HG03064 (cell line): ENCODE measurements at regions not wholly inside any gene's neighbourhood (a gene's known extent, or its start where the extent isn't known, plus 50 kb on each side); places are given as distances from the start of the nearest gene placed in this dataset.
"Not testable (repeated sequence)": the region's sequence is repeated elsewhere in the genome, so short reads cannot be mapped to it uniquely, and the experiment has no call there.

Experiments
- ATAC-seq: cut with Tn5 transposase; IDR thresholded peaks from one replicate; pipeline ENCODE4 v1.9.1; 2021; ENCODE audit warnings: low read depth; ENCODE audit not compliant: unreplicated experiment

DNA sequence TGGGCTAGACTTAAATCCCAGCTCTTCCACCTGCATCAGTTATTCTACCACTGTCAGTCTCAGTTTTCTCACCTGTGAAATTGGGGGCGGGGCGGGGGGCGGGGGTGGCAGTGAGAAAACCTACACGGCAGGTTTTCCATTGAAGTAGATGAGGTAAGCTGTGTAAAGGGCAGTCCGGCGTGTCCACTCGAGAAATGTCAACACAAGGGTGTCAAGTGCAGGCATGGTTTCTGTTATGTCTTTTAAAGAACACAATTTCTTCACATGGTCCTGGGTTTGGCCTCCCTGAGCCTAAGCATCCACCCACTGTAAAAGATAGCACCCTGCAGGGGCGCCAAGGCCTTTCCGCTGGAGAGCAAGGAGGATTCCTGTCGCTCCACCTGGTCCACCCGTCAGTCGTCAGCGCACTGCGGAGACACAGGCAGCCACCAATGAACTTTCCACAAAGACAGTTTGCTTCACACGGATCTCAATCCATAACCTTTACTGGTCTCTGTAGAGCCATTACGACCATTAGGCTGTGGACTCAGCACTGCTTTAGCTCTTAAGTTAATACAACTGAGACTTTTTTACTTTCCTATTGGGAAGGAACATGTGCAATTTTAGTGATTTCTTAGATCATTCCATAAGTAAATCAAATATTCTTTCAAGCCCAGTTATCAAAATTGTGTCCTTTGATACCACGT, 99.5 kb upstream of the FOXB1 start:
- no peak for ATAC-seq

DNA sequence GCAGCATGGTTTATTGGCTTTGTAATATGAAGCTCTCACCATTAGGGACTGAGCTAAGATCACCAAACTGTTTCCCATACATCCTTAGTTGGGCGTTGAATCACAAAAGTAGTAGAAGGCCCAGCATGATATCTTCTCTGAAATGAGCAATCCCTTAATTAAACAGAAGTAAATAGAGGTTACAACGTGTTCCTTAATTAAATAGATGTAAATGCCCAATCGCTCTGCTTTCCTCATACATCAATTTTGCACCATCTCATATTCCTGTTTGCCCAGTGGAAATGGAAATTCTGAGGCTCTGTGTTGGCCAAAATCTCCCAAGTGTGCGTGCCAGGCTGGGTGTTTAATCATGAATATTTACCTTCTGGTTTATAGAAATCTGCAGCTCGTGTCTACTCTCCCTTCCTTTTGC, 107.4 kb upstream of the FOXB1 start:
- ATAC-seq = no peak

DNA sequence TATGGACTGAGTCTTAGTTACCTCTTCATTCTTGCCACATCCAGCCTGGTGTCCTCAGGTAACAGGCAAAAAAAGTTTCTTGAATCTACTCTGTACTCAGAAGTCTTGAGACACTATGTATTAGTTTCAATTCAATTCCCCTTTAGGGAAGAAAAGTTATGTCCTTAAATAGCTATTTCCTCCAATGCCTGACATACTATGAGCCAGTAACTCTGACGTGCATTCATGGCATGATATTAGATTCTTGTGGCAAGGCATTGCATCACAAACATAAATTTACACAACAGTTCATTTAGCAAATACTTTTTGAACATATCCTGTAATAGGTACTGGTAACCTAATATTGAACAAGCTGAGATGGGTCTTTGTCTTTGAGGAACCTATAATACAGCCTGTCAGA, 109.3 kb upstream of the FOXB1 start:
- no peak for ATAC-seq

DNA sequence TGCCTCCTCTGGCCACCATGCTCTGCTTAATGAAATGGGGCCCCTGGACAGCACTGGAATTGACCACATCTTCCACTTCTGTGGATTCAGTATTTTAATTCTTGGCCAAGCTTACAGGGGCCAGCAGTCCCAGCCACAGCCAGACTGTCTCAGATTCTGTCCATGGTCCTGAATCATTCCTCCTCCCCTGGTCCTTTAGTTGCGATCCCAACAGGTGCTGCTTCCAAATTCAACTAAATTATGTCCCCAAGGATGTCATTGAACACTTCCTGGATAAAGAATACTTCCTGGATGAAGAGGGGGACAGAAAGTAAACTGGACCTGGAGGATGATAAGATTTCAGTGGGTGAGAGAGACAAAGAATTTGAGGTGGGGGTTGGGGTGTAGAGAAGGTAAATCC, 111.1 kb upstream of the FOXB1 start:
- no peak for ATAC-seq

DNA sequence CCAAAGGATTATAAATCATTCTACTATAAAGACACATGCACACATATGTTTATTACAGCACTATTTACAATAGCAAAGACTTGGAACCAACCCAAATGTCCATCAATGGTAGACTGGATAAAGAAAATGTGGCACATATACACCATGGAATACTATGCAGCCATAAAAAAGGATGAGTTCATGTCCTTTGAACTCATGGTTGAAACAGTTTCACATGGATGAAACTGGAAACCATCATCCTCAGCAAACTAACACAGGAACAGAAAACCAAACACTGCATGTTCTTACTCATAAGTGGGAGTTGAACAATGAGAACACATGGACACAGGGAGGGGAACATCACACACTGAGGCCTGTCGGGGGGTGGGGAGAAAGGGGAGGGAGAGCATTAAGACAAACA, 116.2 kb upstream of the FOXB1 start:
- not testable (repeated sequence) for ATAC-seq

DNA sequence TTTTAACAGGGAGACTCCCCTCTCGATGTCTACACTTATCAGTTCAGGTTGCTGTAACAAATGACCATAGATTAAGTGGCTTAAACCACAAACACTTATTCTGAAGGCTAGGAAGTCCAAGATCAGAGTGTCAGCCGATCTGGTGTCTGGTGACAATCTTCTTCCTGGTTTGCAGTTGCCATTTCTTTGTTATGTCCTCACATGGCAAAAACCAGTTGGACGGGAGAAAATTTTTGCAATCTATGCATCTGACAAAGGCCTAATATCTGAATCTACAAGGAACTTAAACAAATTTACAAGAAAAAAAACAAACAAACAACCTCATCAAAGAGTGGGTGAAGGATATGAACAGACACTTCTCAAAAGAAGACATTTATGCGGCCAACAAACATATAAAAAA, 116.9 kb upstream of the FOXB1 start:
- no peak for ATAC-seq

DNA sequence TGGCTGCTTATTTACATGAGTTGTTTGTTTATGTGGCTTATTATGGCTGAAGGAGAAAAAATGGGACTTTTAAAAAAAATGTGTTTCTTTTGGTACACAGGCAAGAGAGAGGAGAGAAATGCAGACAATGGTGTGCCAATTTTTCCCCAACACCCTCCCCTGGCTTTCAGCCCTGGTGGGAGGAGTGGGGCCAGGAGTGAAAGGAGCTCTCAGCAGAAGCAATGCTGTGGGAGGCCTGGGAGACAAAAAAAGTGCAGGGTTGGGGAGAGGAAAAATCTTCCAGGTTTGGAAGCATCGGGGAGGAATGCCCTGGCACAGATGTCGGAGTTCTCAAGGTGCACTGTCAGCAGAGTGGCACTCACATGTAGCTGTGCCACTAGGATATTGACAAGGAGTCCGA, 117.7 kb upstream of the FOXB1 start:
- no peak for ATAC-seq

DNA sequence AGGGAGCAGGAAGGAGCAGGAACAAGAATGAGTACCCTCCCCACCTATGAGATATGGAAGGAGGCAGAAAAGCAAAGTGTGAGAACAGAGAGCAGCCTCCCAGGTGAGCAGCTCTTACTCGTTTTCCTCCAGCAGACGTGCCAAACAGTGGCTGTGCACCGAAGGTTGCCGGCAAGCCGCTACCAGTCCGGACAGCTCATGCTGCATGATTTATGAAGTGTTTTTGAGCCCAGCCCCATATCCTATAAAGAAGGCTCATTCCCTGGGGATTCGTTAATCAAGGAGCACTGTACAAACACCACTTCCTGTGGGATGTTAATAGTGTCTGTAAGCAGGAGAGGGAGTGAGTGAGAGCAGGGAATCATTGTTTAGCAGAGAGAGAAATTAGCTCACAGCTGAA, 118.3 kb upstream of the FOXB1 start:
- no peak for ATAC-seq

DNA sequence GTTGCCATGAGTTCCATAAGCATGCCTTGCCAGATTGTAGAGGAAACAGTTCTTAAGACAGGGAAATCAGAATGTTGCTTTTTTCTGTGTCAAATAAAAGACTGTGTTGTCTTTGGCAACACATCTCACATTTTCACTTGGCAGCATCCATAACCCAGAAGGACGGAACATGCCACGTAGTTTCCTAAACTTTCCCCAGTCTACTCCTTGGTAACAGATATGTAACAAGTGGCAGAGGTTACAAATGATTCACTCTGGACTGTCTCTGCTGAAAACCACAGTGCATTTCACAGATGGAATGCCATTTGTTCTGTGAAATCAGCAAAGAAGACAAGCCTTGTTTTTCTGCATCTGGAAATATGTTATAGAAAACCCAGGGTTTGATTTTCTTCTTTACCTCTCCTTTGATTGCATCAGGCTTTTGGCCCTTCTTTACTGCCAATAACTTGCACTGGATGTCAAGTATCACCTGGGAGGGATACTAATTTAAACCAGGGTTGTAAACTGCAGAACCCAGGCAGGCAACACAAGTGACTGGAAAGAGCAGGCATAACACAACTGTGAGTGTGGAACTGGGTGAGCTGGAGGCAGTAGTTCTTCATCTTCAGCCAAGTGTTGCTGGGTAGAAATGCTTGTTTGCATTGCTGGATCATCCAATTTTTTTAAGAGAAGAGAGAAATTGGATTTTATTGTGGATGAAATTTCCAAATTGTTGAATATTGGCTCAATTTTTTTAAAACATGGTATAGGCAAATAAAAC, 124.4 kb upstream of the FOXB1 start:
- no peak for ATAC-seq

DNA sequence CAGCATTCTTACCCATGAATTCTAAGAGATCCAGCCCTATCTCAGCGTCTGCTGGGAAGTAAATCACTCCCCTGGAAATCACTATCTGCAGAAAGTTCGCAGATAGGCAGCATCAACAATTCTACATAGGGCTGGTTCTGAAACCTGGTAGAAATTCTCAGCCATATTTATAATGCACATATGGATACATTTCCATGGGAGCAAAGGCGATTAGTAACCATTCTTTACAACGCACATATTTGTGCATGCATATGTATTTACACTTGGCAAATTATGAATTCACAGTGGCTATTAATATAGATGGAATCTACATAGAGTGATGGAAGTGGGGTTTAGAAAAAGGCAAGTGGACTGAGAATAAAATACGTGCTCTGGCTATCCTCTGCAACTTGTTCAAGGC, 128.0 kb upstream of the FOXB1 start:
- no peak for ATAC-seq

DNA sequence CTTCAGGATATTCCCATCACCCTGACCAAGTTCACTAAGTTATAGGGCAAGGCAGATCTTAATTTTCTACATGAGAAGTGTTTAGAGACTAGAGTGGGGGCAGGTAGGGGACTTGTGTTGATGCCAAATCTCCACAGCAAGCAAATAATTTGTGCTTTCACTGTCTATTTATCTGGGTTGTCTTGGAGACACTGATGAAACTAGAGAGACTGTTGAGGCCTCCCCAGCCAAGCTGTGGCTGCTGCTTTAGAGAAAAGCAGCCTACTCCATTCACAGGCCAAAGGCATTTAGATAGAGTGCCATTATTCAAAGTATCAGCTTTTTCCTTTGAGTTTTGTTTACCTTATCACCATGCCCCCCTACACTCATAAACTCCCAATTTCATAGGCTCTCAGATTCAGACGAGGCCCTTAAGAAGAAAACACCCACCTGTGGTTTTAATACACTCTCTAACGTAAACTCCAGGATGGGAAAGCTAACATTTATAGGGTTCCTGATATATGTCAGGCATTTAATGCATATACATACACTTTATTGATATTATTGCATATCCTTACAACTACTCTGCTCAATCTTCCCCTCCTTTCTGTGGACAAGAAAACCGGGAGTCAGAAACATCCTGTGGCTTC, 130.4 kb upstream of the FOXB1 start:
- ATAC-seq = no peak

DNA sequence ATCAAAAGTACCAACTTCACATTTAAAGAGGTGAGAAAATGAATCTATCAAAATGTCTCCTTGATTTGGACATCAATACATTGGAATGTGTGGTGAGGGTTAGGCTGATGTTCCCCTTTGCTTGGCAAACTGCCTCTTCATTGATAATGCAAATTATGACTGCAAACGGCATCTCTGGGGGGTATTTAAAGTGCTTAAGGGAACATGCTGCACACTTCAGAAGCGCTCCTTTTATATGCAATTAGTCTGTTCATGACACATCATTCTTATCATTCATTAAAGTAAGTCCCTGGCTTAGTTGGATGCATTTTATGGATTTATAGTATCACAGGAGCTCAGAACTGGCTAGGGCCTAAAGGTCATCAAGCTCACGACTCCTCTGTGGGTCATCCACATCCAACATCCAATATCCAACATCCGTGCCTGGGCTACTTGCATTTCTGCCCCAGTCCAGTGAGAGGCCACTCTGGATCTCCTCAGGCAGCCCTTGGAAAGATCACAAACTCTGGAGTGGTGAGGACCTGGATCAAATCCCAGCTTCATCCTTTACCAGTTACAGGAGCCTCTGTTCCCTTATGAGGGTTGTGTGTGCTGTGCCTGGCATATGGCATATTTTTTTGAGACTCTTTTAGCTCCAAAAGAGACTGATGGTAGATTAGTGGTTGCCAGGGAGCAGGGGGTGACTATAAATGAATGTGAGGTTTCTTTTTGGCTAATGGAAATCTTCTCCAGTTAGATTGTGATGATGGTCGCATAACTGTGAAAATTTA, 136.8 kb upstream of the FOXB1 start:
- no peak for ATAC-seq

DNA sequence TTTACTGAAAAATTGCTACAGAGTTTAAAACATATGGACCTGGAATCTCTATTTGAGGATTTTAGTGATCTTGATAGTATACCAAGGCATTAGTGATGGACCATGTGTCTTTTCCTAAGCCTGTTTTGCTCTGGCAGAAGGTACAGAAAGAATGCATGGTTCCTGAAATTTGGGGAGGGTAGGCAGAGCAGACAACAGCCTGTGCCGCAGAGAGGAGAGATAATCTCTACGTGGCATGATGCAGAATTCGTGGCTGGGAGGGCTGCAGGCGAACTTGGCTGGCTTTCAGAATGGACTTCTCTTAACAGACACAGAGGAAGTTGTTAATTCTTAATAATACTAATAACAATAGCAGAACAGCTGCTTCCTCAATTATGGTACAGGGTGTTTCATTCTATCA, 137.5 kb upstream of the FOXB1 start:
- ATAC-seq = no peak

DNA sequence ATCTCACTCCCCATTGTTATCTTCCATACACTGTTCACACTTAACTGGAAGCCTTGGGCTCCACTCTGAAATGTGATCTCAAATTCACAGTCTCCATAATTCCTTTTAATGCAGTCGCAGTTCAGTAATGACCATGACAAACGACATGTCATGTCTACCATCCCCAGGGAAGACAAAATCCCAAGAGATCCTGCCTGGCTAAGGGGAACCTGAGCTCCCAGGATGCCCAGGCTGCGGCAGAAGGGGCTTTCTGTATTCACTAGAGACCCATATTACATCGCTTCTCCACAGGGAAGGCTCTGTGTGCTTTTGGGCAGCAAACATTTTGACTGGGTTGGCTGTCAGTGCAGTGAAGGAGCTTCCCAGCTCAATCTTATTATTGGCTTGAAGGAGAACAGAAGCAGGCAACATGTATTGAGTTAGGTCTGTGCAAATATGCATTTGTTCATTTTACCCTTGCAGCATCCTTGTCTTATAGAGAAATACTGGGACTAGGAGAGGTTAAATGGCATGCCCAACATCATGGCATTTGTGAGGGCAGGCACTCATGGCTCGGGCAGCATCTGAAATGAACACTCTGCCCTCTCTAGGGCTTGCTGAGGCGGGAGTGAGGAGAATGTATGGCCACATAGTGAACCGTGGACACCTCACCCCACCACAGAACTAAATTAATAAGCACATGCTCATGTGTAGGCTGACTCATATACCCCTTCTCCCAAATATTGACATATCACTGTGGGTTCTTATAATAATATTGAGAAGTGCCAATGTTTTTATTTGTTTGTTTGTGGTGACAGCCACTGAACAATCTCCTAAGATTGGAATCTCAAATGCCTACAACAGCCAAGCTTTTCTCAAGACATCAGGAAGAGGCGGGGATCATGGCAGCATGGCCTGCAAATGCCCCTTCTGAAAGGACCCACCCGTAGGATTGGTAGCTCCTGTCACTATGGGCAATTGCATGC, 141.6 kb upstream of the FOXB1 start:
- ATAC-seq = no peak

DNA sequence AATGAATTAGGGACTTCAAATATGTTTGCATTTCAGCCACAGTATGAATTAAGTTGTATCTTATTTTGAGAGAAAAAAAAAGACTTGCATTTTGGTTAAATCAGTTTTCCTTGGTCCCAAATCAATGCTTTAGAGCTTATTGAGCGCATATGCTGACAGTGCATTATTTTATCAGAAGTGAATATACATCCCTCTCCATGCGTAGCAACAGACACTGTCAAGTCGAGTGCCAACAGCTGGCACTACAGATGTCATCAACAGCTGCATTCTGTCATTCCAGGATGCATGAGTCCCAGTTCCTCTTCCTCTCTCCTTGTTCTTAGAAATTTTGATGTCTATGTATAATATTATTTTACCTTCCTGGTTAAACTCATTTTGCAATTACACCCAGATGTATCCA, 156.1 kb upstream of the FOXB1 start:
- ATAC-seq = no peak

DNA sequence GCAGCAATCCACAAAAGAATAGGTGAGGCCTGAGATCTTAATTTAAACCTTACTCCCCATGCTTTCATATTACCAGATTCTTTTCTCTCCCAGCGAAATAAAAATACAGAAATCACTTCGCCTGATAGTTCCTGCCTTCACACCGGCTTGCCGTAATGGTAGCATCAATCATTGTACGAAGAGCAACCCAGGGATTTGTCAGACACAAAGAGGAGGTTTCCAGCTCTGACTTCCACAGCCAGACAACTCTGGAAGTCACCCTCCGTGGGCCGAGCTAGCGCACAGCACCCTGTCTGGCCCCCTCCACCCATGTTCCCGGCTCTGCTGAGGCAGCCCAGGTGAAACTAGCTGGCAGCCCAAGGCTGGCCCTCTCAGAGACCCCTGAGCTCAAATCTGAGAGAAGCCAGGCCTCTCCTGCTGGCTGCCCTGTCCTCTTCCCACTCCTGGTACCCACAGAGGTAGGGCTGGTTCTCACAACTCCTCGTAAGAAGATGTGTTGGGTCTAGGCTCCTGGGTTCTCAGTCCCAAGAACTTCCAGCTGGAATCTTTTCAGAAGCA, 156.9 kb upstream of the BNIP2 start:
- ATAC-seq = no peak

DNA sequence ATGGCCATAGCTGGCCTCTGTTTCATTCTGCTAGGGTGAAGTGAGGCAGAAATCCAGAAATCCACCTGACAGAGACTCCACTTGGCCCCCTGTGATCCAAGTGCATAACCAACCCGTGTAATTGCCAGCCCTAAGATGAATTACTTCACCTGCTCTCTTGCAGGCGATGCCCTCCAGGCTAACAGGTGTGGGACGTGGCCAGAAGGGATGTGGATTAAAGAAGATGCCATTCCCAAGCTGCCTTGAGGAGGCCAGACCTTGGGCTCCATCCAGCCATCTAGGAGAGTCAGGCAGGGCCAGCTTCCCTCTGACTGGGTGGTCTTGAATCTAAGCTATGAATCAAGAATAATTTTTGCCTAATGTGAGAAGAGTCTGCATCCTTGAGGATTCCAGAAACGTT, 154.5 kb upstream of the BNIP2 start:
- ATAC-seq = no peak

DNA sequence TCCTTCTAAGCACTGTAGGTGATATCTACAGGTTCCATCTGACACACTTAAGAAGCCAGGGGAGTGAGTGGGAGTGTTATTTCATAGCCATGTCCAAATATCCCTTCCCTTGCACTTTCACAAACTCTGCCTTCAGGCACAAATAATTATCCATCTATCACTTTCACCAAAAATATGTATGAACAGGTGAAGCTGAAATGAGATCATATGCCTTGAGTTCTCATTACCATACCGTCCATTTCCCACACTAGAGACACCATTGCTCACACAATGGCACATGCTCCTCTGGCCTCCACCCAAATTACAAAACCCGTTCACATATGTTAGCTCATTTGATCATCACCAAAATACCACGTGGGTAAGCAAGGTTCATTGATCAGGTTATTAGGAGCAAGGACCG, 151.9 kb upstream of the BNIP2 start:
- no peak for ATAC-seq

DNA sequence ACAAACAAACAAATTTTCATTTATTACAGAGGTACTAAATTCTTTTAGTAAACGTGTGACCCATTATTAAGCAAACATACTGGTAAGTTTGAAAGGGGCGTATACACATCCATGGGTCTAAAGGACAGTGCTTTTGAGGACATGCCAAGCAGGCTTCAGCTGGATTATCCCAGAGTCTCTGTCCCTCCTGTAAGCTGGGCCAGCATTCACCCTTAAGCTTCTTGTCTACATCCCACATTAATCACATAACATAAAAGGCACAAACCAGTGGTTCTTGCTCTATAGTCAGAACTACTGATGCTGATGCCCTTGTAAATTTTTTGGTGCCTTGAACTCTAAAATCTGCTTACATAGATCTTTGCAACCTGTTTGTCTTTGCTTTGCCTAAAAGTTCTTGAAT, 150.8 kb upstream of the BNIP2 start:
- ATAC-seq = no peak

DNA sequence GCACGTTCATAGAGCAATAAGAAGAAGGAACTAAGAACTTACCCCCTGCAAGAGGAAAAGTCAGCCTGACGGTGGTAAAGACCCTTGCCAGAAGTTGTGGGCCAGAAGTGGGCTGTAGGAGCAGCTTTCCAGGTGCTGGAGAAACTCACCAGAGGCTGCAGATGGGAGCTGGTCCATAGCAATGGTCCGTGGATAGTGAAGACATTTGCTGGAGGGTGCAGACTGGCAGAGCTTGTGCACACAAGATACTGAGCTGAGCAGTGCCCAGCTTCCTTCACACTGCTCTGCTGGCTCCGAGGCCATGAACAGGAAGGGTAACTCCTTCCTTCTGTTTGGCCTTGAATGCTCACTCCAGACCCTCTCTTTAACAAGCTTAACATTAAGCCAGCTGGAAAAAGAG, 149.8 kb upstream of the BNIP2 start:
- ATAC-seq = no peak
